ENCODE measurements at regions not wholly inside any gene's neighbourhood (a gene's known extent, or its start where the extent isn't known, plus 50 kb on each side); places are given as distances from the start of the nearest gene placed in this dataset.

GRCh38 chr2:180227461-180227860 is 220.4 kb upstream of the CWC22 start:
- no peaks in the 10 kb centered on the region for H3K4me1 ChIP-seq
- TF ChIP-seq CTCF (IDR thresholded peaks at IDR 0.05) = no peak
- no peak for DNase-seq
- H3K27me3 ChIP-seq (ENCODE audit: low read depth) = no peaks in the 10 kb centered on the region
- no peak overlapping the region for H3K27ac ChIP-seq
- H3K9me3 ChIP-seq = no peaks in the 10 kb centered on the region
- H3K36me3 ChIP-seq = no peaks in the 10 kb centered on the region
- no peak for ATAC-seq
- no peak overlapping the region for H3K4me3 ChIP-seq
- intact Hi-C loops (cut with DNase I) = no loop called here

DNA sequence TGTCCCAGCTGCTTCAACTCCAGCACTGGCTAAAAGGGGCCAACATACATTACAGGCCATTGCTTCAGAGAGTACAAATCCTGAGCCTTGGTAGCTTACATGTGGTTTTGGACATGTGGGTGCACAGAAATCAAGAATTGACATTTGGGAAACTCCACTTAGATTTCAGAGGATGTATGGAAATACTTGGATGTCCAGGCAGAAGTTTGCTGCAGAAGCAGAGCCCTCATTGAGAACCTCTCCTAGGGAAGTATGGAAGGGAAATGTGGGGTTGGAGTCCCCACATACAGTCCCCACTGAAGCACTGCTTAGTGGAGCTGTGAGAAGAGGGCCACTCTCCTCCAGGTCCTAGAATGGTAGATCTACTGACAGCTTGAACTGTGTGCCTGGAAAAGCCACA is 218.0 kb upstream of the CWC22 start:
- H3K27me3 ChIP-seq (ENCODE audit: low read depth) = no peaks in the 10 kb centered on the region
- peak in 1 of 2 donors; percentile 32 for ATAC-seq
- H3K9me3 ChIP-seq = no peaks in the 10 kb centered on the region
- no peak for TF ChIP-seq CTCF (IDR thresholded peaks at IDR 0.05)
- no peak overlapping the region for H3K4me3 ChIP-seq
- H3K36me3 ChIP-seq = no peaks in the 10 kb centered on the region
- H3K4me1 ChIP-seq = no peaks in the 10 kb centered on the region
- intact Hi-C loops (cut with DNase I) = no loop called here
- H3K27ac ChIP-seq = no peak overlapping the region
- no peak for DNase-seq

GRCh38 chr2:180222644-180223043 is 215.5 kb upstream of the CWC22 start:
- intact Hi-C loops (cut with DNase I) = no loop called here
- no peaks in the 10 kb centered on the region for H3K4me1 ChIP-seq
- DNase-seq (no peak), ATAC-seq (peak in 1 of 2 donors; percentile 32)
- no peaks in the 10 kb centered on the region for H3K27me3 ChIP-seq (ENCODE audit: low read depth)
- no peak for TF ChIP-seq CTCF (IDR thresholded peaks at IDR 0.05)
- H3K9me3 ChIP-seq = peaks cover under 1% of the 10 kb centered on the region
- H3K36me3 ChIP-seq = no peaks in the 10 kb centered on the region
- no peak overlapping the region for H3K27ac ChIP-seq
- no peak overlapping the region for H3K4me3 ChIP-seq

- ATAC-seq (no peak), DNase-seq (no peak)
- Histone ChIP-seq H3K4me3 (no peak overlapping the region), H3K4me1 (no peaks in the 10 kb centered on the region), H3K36me3 (no peaks in the 10 kb centered on the region), H3K27me3 (ENCODE audit: low read depth) (no peaks in the 10 kb centered on the region), H3K27ac (no peak overlapping the region), H3K9me3 (peaks cover 6% of the 10 kb centered on the region)
- intact Hi-C loops (cut with DNase I) = no loop called here
- TF ChIP-seq CTCF (IDR thresholded peaks at IDR 0.05) = no peak
Observed at GRCh38 chr2:180219491-180219890, 212.4 kb upstream of the CWC22 start.

- Histone ChIP-seq H3K27me3 (ENCODE audit: low read depth) (no peaks in the 10 kb centered on the region), H3K36me3 (no peaks in the 10 kb centered on the region), H3K4me1 (no peaks in the 10 kb centered on the region), H3K27ac (no peak overlapping the region), H3K4me3 (no peak overlapping the region), H3K9me3 (no peaks in the 10 kb centered on the region)
- DNase-seq (no peak), ATAC-seq (no peak)
- no peak for TF ChIP-seq CTCF (IDR thresholded peaks at IDR 0.05)
- intact Hi-C loops (cut with DNase I) = no loop called here
Observed at GRCh38 chr2:180208841-180209240, 201.7 kb upstream of the CWC22 start.
